ENCODE measurements at regions not wholly inside any gene's neighbourhood (a gene's known extent, or its start where the extent isn't known, plus 50 kb on each side); places are given as distances from the start of the nearest gene placed in this dataset.

- no peak for TF ChIP-seq POLR2A (IDR thresholded peaks at IDR 0.05)
- TF ChIP-seq, protein P1, sequence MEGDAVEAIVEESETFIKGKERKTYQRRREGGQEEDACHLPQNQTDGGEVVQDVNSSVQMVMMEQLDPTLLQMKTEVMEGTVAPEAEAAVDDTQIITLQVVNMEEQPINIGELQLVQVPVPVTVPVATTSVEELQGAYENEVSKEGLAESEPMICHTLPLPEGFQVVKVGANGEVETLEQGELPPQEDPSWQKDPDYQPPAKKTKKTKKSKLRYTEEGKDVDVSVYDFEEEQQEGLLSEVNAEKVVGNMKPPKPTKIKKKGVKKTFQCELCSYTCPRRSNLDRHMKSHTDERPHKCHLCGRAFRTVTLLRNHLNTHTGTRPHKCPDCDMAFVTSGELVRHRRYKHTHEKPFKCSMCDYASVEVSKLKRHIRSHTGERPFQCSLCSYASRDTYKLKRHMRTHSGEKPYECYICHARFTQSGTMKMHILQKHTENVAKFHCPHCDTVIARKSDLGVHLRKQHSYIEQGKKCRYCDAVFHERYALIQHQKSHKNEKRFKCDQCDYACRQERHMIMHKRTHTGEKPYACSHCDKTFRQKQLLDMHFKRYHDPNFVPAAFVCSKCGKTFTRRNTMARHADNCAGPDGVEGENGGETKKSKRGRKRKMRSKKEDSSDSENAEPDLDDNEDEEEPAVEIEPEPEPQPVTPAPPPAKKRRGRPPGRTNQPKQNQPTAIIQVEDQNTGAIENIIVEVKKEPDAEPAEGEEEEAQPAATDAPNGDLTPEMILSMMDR (IDR thresholded peaks at IDR 0.05), result no peak
These were observed 74.1 kb upstream of the MAP4 start for GRCh38 chr3:48090166-48090939.
